ENCODE measurements at regions not wholly inside any gene's neighbourhood (a gene's known extent, or its start where the extent isn't known, plus 50 kb on each side); places are given as distances from the start of the nearest gene placed in this dataset.
"Not testable (repeated sequence)": the region's sequence is repeated elsewhere in the genome, so short reads cannot be mapped to it uniquely, and the experiment has no call there.

- not testable (repeated sequence) for H3K4me3 ChIP-seq (ENCODE audit: low read depth, low read length); DNase-seq (ENCODE audit: low read depth)
Observed at GRCh38 chr14:105770619-105771216, 244.3 kb downstream of the TMEM121 start.

DNA sequence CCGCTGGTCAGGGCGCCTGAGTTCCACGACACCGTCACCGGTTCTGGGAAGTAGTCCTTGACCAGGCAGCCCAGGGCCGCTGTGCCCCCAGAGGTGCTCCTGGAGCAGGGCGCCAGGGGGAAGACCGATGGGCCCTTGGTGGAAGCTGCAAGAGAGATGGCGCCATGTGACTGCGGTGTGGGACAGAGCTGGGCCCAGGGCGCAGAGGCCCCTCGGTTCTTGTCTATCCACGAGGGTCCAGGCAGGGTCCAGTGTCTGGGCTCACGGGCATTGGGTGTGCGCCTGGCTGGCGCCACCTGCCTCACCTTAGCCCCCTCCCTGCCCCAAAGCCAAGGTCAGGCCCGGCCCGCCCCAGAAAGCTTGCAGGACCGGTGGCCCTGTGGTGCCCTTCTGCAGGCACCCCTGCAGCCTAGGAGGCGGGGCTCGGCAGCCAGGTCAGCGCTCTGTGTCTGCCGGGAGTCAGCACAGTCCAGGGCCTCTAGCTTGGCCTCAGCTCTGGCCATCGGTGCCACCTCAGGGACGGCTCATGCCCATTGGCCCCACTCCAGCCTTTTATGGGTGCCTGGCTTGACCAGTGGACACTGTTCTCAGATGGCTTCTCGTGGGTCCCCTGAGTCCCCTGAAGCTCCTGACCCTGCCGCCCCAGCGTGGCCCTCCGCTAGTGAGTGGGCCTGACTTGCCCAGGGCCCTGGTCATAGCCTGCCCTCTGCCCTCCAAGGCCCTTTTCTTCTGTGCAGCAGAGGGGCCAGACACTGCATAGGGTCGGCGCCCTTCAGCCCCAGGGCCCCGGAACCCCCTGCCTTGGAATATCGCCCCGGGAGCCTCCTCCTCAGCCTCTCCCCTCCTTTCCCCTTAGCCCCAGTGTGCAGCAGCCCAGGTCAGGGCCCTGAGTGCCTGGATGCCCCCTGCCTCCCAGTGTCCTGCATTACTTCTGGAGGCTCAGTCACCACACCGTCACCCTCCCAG, 245.2 kb downstream of the TMEM121 start:
- not testable (repeated sequence) for DNase-seq (ENCODE audit: low read depth); H3K4me3 ChIP-seq (ENCODE audit: low read depth, low read length)

GRCh38 chr14:105772710-105773250, 246.4 kb downstream of the TMEM121 start:
- not testable (repeated sequence) for DNase-seq (ENCODE audit: low read depth); H3K4me3 ChIP-seq (ENCODE audit: low read depth, low read length)

GRCh38 chr14:105773584-105773983, 247.2 kb downstream of the TMEM121 start:
- H3K4me3 ChIP-seq (ENCODE audit: low read depth, low read length), result no peak overlapping the region

DNA sequence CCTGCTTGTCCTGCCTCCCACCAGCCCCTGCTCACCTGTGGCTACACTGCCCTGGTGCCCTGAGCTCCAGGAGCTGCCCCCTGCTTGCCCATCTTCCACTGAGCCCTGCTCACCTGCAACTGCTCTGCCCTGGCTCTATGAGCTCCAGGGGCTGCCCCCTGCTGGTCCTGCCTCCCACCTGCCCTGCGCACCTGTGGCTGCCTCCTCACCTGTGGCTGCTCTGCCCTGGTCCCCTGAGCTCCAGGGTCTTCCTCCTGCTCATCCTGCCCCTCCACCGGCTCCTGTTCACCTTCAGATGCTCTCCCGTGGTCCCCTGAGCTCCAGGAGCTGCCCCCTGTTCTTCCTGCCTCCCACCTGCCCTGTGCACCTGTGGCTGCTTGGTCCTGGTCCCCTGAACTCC, 247.6 kb downstream of the TMEM121 start:
- H3K4me3 ChIP-seq (ENCODE audit: low read depth, low read length), result no peak overlapping the region
- DNase-seq (ENCODE audit: low read depth), result no peak
- no peak for TF ChIP-seq MYC (IDR thresholded peaks at IDR 0.05; ENCODE audit: low read depth, low read length)
- TF ChIP-seq CTCF (IDR thresholded peaks at IDR 0.05; ENCODE audit: low read depth, low read length), result no peak
- TF ChIP-seq POLR2A (IDR thresholded peaks at IDR 0.05; ENCODE audit: extremely low read depth, insufficient read length), result no peak
- TF ChIP-seq, protein P1, sequence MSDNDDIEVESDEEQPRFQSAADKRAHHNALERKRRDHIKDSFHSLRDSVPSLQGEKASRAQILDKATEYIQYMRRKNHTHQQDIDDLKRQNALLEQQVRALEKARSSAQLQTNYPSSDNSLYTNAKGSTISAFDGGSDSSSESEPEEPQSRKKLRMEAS (IDR thresholded peaks at IDR 0.05; ENCODE audit: low read depth, low read length), result no peak

More at GRCh38 chr14:105773584-105773983, 247.2 kb downstream of the TMEM121 start:
- TF ChIP-seq, protein P1 (IDR thresholded peaks at IDR 0.05; ENCODE audit: low read depth, low read length), result no peak
- TF ChIP-seq MYC (IDR thresholded peaks at IDR 0.05; ENCODE audit: low read depth, low read length), result no peak
- TF ChIP-seq POLR2A (IDR thresholded peaks at IDR 0.05; ENCODE audit: extremely low read depth, insufficient read length), result no peak
- no peak for TF ChIP-seq CTCF (IDR thresholded peaks at IDR 0.05; ENCODE audit: low read depth, low read length)
- no peak for DNase-seq (ENCODE audit: low read depth)

DNA sequence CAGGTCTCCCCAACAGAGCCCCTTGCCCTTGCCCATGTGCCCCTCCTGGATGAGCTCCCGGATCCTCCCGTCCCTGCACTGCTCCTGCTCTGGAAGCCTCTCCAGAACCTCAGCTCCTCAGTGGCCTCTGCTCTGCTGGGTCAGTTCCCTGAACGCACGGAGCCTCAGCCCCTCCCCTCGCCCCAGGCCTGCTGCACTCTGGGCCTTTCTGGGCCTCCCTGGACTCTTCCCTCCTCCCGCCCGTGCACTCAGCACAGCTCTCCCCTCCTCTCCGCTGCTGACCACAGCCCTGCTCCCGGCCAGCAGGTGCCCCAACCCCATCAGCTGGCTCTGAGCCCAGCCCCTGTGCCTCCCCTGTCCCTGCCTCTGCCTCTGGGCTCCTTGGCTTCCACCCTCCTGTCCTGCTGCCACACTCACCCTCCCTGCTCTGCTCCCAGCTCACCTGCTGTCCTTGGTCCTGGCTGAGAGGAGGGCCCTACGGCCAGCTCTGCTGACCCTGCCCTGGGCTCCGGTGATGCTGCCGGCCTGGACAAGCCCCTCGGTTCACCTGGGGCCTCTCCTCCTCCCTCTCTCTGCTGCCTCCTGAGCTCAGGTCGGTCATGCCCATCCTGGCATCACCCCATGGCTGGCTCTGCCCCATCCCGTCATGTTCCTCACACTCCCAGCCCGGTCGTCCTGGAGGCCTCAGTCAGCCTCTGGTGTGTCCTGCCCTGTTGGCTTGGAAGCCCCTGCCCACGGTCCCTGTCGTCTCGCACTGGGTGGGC, 248.4 kb downstream of the TMEM121 start:
- H3K4me3 ChIP-seq (ENCODE audit: low read depth, low read length); DNase-seq (ENCODE audit: low read depth): not testable (repeated sequence)

- not testable (repeated sequence) for DNase-seq (ENCODE audit: low read depth); H3K4me3 ChIP-seq (ENCODE audit: low read depth, low read length)
Observed at GRCh38 chr14:105775349-105775923, 249.1 kb downstream of the TMEM121 start.

DNA sequence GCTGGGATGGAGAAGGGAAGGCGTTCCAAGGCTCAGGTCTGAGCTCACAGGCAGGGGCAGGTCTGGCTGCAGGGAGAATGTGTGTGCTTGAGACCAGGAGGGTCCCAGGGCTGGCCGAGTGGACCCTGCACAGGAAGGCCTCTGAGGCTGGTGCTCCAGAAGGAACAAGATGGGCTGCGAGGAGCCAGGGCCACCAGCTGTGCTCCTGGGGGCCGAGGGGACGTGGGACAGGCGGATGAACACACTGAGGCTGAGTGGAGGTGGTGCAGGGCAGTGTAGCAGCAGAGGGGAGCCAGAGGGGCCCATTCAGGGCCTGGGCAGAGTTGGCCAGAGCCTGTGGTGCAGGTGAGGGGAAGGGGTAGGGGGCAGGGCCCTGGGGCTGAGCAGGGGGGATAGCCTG, 249.7 kb downstream of the TMEM121 start:
- H3K4me3 ChIP-seq (ENCODE audit: low read depth, low read length); DNase-seq (ENCODE audit: low read depth): not testable (repeated sequence)

DNA sequence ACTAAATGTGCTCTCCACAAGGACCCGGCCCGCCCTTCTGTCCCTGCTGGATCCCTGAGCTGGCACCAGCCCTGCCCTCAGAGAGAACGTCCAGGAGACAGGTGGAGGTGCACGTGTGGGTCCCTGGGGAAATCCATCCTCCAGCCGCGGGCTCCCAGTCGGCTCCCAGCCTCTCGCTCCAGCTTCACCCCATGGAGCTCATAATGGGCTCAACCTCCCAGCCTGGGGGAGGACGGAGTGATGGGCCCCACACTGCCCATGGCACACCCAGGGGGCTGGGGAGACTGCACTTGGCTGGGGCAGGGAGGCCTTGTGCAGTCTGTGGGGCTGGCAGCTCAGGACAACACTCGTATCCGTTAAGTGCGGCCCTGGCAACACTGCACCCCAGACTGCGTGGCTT, 250.5 kb downstream of the TMEM121 start:
- no peak for DNase-seq (ENCODE audit: low read depth)
- TF ChIP-seq, protein P1 (IDR thresholded peaks at IDR 0.05; ENCODE audit: low read depth, low read length), result no peak
- TF ChIP-seq CTCF (IDR thresholded peaks at IDR 0.05; ENCODE audit: low read depth, low read length), result no peak
- TF ChIP-seq MYC (IDR thresholded peaks at IDR 0.05; ENCODE audit: low read depth, low read length), result no peak
- TF ChIP-seq POLR2A (IDR thresholded peaks at IDR 0.05; ENCODE audit: extremely low read depth, insufficient read length), result no peak
- no peak overlapping the region for H3K4me3 ChIP-seq (ENCODE audit: low read depth, low read length)

Measured in NB4 (cell line).